ENCODE measurements at regions not wholly inside any gene's neighbourhood (a gene's known extent, or its start where the extent isn't known, plus 50 kb on each side); places are given as distances from the start of the nearest gene placed in this dataset.

GRCh38 chr2:242011167-242011513, 141.6 kb downstream of the RTP5 start:
- no peak overlapping the region for H3K4me2 ChIP-seq
- H3K27ac ChIP-seq = no peak overlapping the region
- H4K20me1 ChIP-seq (ENCODE audit: insufficient read depth, poor library complexity, severe bottlenecking) = no peaks in the 10 kb centered on the region
- H3K79me2 ChIP-seq = no peaks in the 10 kb centered on the region
- H3K9me2 ChIP-seq (replicated peaks; ENCODE audit: insufficient read depth) = no peaks in the 10 kb centered on the region
- WGBS (ENCODE audit: low lambda C conversion rate, missing lambda C conversion rate) = 80% methylated on average over 11 of the region's 11 CpGs
- no peaks in the 10 kb centered on the region for H3K9me3 ChIP-seq (ENCODE audit: low read depth)
- H3K4me1 ChIP-seq (ENCODE audit: insufficient read depth) = no peaks in the 10 kb centered on the region
- no peak overlapping the region for H2AFZ ChIP-seq
- no peaks in the 10 kb centered on the region for H3K27me3 ChIP-seq
- DNase-seq (ENCODE audit: low spot score) = no peak
- no peaks in the 10 kb centered on the region for H3K36me3 ChIP-seq (replicated peaks; ENCODE audit: insufficient read depth, low read depth)
- H3K4me3 ChIP-seq = no peak overlapping the region
- no peak for TF ChIP-seq EZH2phosphoT487 (IDR thresholded peaks at IDR 0.05; ENCODE audit: low read depth, severe bottlenecking, unreplicated experiment)
- TF ChIP-seq EZH2 (IDR thresholded peaks at IDR 0.05; ENCODE audit: borderline replicate concordance) = no peak
- TF ChIP-seq CTCF (IDR thresholded peaks at IDR 0.05; ENCODE audit: poor library complexity) = no peak

GRCh38 chr2:242011516-242011915, 142.0 kb downstream of the RTP5 start:
- WGBS (ENCODE audit: low lambda C conversion rate, missing lambda C conversion rate) = 90% methylated on average over 12 of the region's 12 CpGs
- H3K4me2 ChIP-seq = no peak overlapping the region

GRCh38 chr2:242011991-242012764, 142.6 kb downstream of the RTP5 start:
- TF ChIP-seq CTCF (IDR thresholded peaks at IDR 0.05; ENCODE audit: poor library complexity) (no peak), EZH2 (IDR thresholded peaks at IDR 0.05; ENCODE audit: borderline replicate concordance) (no peak), EZH2phosphoT487 (IDR thresholded peaks at IDR 0.05; ENCODE audit: low read depth, severe bottlenecking, unreplicated experiment) (no peak)
- no peaks in the 10 kb centered on the region for H3K27me3 ChIP-seq
- no peaks in the 10 kb centered on the region for H3K36me3 ChIP-seq (replicated peaks; ENCODE audit: insufficient read depth, low read depth)
- H3K4me3 ChIP-seq = no peak overlapping the region
- WGBS (ENCODE audit: low lambda C conversion rate, missing lambda C conversion rate) = 93% methylated on average over 40 of the region's 40 CpGs
- no peak for DNase-seq (ENCODE audit: low spot score)
- H3K4me1 ChIP-seq (ENCODE audit: insufficient read depth) = no peaks in the 10 kb centered on the region
- H3K9me2 ChIP-seq (replicated peaks; ENCODE audit: insufficient read depth) = no peaks in the 10 kb centered on the region
- no peaks in the 10 kb centered on the region for H4K20me1 ChIP-seq (ENCODE audit: insufficient read depth, poor library complexity, severe bottlenecking)
- H2AFZ ChIP-seq = no peak overlapping the region
- H3K4me2 ChIP-seq = no peak overlapping the region
- no peak overlapping the region for H3K27ac ChIP-seq
- H3K9me3 ChIP-seq (ENCODE audit: low read depth) = no peaks in the 10 kb centered on the region
- H3K79me2 ChIP-seq = no peaks in the 10 kb centered on the region

More at GRCh38 chr2:242011516-242011915, 142.0 kb downstream of the RTP5 start:
- Histone ChIP-seq H3K27me3 (no peaks in the 10 kb centered on the region), H3K36me3 (replicated peaks; ENCODE audit: insufficient read depth, low read depth) (no peaks in the 10 kb centered on the region), H4K20me1 (ENCODE audit: insufficient read depth, poor library complexity, severe bottlenecking) (no peaks in the 10 kb centered on the region), H3K27ac (no peak overlapping the region), H3K9me3 (ENCODE audit: low read depth) (no peaks in the 10 kb centered on the region), H3K9me2 (replicated peaks; ENCODE audit: insufficient read depth) (no peaks in the 10 kb centered on the region), H2AFZ (no peak overlapping the region), H3K79me2 (no peaks in the 10 kb centered on the region), H3K4me1 (ENCODE audit: insufficient read depth) (no peaks in the 10 kb centered on the region), H3K4me3 (no peak overlapping the region)
- DNase-seq (ENCODE audit: low spot score) = no peak
- TF ChIP-seq CTCF (IDR thresholded peaks at IDR 0.05; ENCODE audit: poor library complexity) (no peak), EZH2phosphoT487 (IDR thresholded peaks at IDR 0.05; ENCODE audit: low read depth, severe bottlenecking, unreplicated experiment) (no peak), EZH2 (IDR thresholded peaks at IDR 0.05; ENCODE audit: borderline replicate concordance) (no peak)
